VCaP (cell line): ENCODE measurements at regions not wholly inside any gene's neighbourhood (a gene's known extent, or its start where the extent isn't known, plus 50 kb on each side); places are given as distances from the start of the nearest gene placed in this dataset.

Source experiments
- H3K27ac ChIP-seq: fragments of 450-650 bp; 2 replicates; pipeline ENCODE4 v1.5.1; 2017
- TF ChIP-seq, protein P1 (sequence below): fragments of 450-650 bp; conservative IDR thresholded peaks from 2 replicates; pipeline ENCODE4 v1.5.1; 2017; ENCODE audit warnings: mild to moderate bottlenecking, moderate library complexity

GRCh38 chr13:103528437-103528836, 462.2 kb upstream of the SLC10A2 start:
- TF ChIP-seq, protein P1, sequence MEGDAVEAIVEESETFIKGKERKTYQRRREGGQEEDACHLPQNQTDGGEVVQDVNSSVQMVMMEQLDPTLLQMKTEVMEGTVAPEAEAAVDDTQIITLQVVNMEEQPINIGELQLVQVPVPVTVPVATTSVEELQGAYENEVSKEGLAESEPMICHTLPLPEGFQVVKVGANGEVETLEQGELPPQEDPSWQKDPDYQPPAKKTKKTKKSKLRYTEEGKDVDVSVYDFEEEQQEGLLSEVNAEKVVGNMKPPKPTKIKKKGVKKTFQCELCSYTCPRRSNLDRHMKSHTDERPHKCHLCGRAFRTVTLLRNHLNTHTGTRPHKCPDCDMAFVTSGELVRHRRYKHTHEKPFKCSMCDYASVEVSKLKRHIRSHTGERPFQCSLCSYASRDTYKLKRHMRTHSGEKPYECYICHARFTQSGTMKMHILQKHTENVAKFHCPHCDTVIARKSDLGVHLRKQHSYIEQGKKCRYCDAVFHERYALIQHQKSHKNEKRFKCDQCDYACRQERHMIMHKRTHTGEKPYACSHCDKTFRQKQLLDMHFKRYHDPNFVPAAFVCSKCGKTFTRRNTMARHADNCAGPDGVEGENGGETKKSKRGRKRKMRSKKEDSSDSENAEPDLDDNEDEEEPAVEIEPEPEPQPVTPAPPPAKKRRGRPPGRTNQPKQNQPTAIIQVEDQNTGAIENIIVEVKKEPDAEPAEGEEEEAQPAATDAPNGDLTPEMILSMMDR, result no peak

GRCh38 chr13:103525530-103525929, 459.3 kb upstream of the SLC10A2 start:
- TF ChIP-seq, protein P1, result no peak
- H3K27ac ChIP-seq, result no peak overlapping the region

More at GRCh38 chr13:103528437-103528836, 462.2 kb upstream of the SLC10A2 start:
- H3K27ac ChIP-seq, result no peak overlapping the region

DNA sequence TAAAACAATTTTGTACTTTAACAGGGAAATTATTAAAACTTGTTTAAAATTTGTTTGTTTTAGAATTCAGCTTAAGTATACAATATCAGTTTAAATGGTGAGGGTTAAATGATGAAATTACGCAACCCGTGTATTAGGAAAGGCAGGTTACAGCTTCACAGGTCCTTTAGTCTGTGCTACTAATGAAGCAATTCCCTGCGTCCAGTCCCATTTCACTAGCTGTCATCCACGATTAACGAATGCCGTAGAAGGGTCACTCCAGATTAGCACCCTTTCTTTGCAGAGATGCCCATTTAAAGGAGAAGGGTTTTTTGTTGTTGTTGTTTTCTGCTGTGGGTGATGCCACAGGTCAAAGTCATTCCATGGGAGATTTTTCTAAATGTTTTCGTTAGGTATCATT, 457.6 kb upstream of the SLC10A2 start:
- TF ChIP-seq, protein P1, result no peak
- no peak overlapping the region for H3K27ac ChIP-seq

DNA sequence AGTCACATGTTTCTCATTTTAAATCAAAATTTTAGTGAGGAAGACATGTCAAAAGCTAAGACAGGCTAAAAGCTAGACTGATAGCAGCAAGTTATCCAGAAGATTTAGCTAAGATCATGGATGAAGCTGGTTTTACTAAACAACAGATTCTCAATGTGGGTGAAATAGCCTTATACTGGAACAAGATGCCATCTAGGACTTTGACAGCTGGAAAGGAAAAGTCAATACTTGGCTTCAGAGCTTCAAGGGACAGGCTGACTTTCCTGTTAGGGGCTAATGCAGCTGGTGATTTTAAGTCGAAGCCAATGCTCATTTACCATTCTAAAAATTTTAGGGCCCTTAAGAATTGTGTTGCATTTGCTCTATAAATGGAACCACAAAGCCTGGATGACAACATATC, 455.3 kb upstream of the SLC10A2 start:
- TF ChIP-seq, protein P1, result no peak
- no peak overlapping the region for H3K27ac ChIP-seq

- no peak overlapping the region for H3K27ac ChIP-seq
- TF ChIP-seq, protein P1, result no peak
These were observed 451.5 kb upstream of the SLC10A2 start for GRCh38 chr13:103517768-103518102.

GRCh38 chr13:103517066-103517767, 451.0 kb upstream of the SLC10A2 start:
- TF ChIP-seq, protein P1, result no peak
- H3K27ac ChIP-seq, result no peak overlapping the region

- H3K27ac ChIP-seq, result no peak overlapping the region
- TF ChIP-seq, protein P1, result no peak
These were observed 450.0 kb upstream of the SLC10A2 start for GRCh38 chr13:103516015-103516795.
